IMR-90 (cell line): ENCODE measurements at regions not wholly inside any gene's neighbourhood (a gene's known extent, or its start where the extent isn't known, plus 50 kb on each side); places are given as distances from the start of the nearest gene placed in this dataset.

ENCODE experiments used
- ATAC-seq: fragments of 200-7000 bp; cut with Tn5 transposase; 2 replicates; pipeline ENCODE4 v1.9.1; 2020; ENCODE audit warnings: low read depth, mild to moderate bottlenecking, moderate library complexity
- BruUV-seq: library from RNA; stranded (reverse); fragments of 400-500 nt; replicated peaks from 2 replicates; lab custom pipeline; 2021; lab: Mats Ljungman, UMichigan
- CTCF ChIA-PET: fragments of 300-600 bp; formaldehyde crosslinking; extraction: SDS; loops from one replicate; lab custom pipeline; 2021; ENCODE audit warnings: antibody characterized with exemption; lab: Yijun Ruan, JAX
- POLR2A ChIA-PET: fragments of 300-600 bp; sonication (Branson Sonifier 250); formaldehyde crosslinking; loops from one replicate; lab custom pipeline; 2022; ENCODE audit warnings: antibody characterized with exemption; ENCODE audit not compliant: unreplicated experiment; lab: Charles Lee
- DNase-seq: peaks from one replicate; pipeline ENCODE4 v3.0.0; 2013
- H2AFZ ChIP-seq: replicated peaks from 2 replicates; pipeline ENCODE3; 2013; ENCODE audit warnings: low read length, mild to moderate bottlenecking; ENCODE audit not compliant: poor library complexity
- H2AK5ac ChIP-seq: 2 replicates; pipeline ENCODE4 v1.6.1; 2013; ENCODE audit warnings: low read depth, low read length, inconsistent platforms
- H2AK9ac ChIP-seq: replicated peaks from 2 replicates; pipeline ENCODE3; 2013; ENCODE audit warnings: mild to moderate bottlenecking, low read depth, low read length, moderate library complexity; ENCODE audit not compliant: poor library complexity
- H2BK120ac ChIP-seq: 2 replicates; pipeline ENCODE4 v1.6.1; 2013; ENCODE audit warnings: low read depth, low read length, inconsistent platforms
- H2BK15ac ChIP-seq: 3 replicates; pipeline ENCODE4 v1.6.1; 2013; ENCODE audit warnings: low read depth, low read length, inconsistent platforms
- H2BK20ac ChIP-seq: 2 replicates; pipeline ENCODE4 v1.6.1; 2013; ENCODE audit warnings: low read depth, mild to moderate bottlenecking, inconsistent platforms, low read length, moderate library complexity
- H2BK5ac ChIP-seq: 2 replicates; pipeline ENCODE4 v1.6.1; 2013; ENCODE audit warnings: mild to moderate bottlenecking, low read depth, low read length, inconsistent platforms; ENCODE audit not compliant: poor library complexity, severe bottlenecking
- H3K14ac ChIP-seq: replicated peaks from 2 replicates; pipeline ENCODE4 v1.6.1; 2013; ENCODE audit warnings: low read depth, low read length, inconsistent platforms
- H3K18ac ChIP-seq: 2 replicates; pipeline ENCODE4 v1.6.1; 2013; ENCODE audit warnings: low read depth, low read length, control low read depth
- H3K23ac ChIP-seq: 2 replicates; pipeline ENCODE4 v1.6.1; 2013; ENCODE audit warnings: low read depth, low read length, inconsistent platforms
- H3K27ac ChIP-seq: 2 replicates; pipeline ENCODE4 v1.5.1; 2013; ENCODE audit warnings: mild to moderate bottlenecking, control low read depth, low read length; ENCODE audit not compliant: insufficient read depth
- H3K27me3 ChIP-seq: 2 replicates; pipeline ENCODE4 v1.6.1; 2013; ENCODE audit warnings: low read length; ENCODE audit not compliant: control insufficient read depth, insufficient read depth
- H3K36me3 ChIP-seq: 2 replicates; pipeline ENCODE4 v1.6.1; 2013; ENCODE audit warnings: low read length, mixed read lengths; ENCODE audit not compliant: control insufficient read depth, insufficient read depth
- H3K4ac ChIP-seq: 2 replicates; pipeline ENCODE4 v1.6.1; 2013; ENCODE audit warnings: low read depth, low read length, inconsistent platforms
- H3K4me1 ChIP-seq: 2 replicates; pipeline ENCODE4 v1.6.1; 2013; ENCODE audit warnings: low read length, mixed read lengths; ENCODE audit not compliant: control insufficient read depth, insufficient read depth
- H3K4me2 ChIP-seq: 2 replicates; pipeline ENCODE4 v1.6.1; 2013; ENCODE audit warnings: low read depth, mild to moderate bottlenecking, control low read depth, low read length, moderate library complexity
- H3K4me3 ChIP-seq: 2 replicates; pipeline ENCODE4 v1.5.1; 2013; ENCODE audit warnings: low read depth, mild to moderate bottlenecking, control low read depth, low read length, moderate library complexity; ENCODE audit not compliant: insufficient read depth
- H3K56ac ChIP-seq: 2 replicates; pipeline ENCODE4 v1.6.1; 2013; ENCODE audit warnings: low read length, inconsistent platforms; ENCODE audit not compliant: insufficient read depth; ENCODE audit errors: extremely low read depth
- H3K79me1 ChIP-seq, 2 experiments: 2 replicates each; pipeline ENCODE4 v1.6.1; 2013; ENCODE audit warnings: low read length in 2 of 2, inconsistent platforms in 1 of 2, low read depth in 1 of 2
- H3K9ac ChIP-seq: 2 replicates; pipeline ENCODE4 v1.6.1; 2013; ENCODE audit warnings: low read depth, low read length, control low read depth
- H3K9me1 ChIP-seq: 2 replicates; pipeline ENCODE4 v1.6.1; 2013; ENCODE audit warnings: low read length, inconsistent platforms; ENCODE audit not compliant: insufficient read depth
- H3K9me3 ChIP-seq: 2 replicates; pipeline ENCODE4 v1.6.1; 2013; ENCODE audit warnings: low read length; ENCODE audit not compliant: control insufficient read depth, insufficient read depth
- H4K20me1 ChIP-seq: 2 replicates; pipeline ENCODE4 v1.6.1; 2013; ENCODE audit warnings: low read length, inconsistent platforms; ENCODE audit not compliant: insufficient read depth
- H4K5ac ChIP-seq: 2 replicates; pipeline ENCODE4 v1.6.1; 2013; ENCODE audit warnings: mild to moderate bottlenecking, low read depth, low read length, control low read depth
- H4K8ac ChIP-seq, 2 experiments: 2 replicates each; pipeline ENCODE4 v1.6.1; 2013; ENCODE audit warnings: low read depth in 2 of 2, low read length in 2 of 2, control low read depth in 1 of 2, inconsistent platforms in 1 of 2
- H4K91ac ChIP-seq: 2 replicates; pipeline ENCODE4 v1.6.1; 2013; ENCODE audit warnings: low read depth, low read length, inconsistent platforms; ENCODE audit not compliant: insufficient read depth
- ELK1 ChIP-seq: fragments of 150-350 bp; IDR thresholded peaks from 2 replicates; pipeline ENCODE4 v1.6.1; 2016; ENCODE audit warnings: low read depth, mild to moderate bottlenecking, low read length, moderate library complexity, borderline replicate concordance
- MAFK ChIP-seq: IDR thresholded peaks from 2 replicates; pipeline ENCODE4 v1.6.1; 2012; ENCODE audit warnings: low read depth, low read length, improper control_type of control experiment
- WGBS, 2 experiments: methylation state at CpG; one replicate each; pipeline versions ENCODE4 v1.1.5 to v1.1.7; 2013; ENCODE audit warnings: missing lambda C conversion rate in 2 of 2; ENCODE audit not compliant: insufficient read length in 1 of 2; ENCODE audit errors: extremely low coverage in 2 of 2; 5-methylcytosine and 5-hydroxymethylcytosine counted together
- dilution Hi-C: fragments of 300-500 bp; cut with HindIII; formaldehyde crosslinking; loops from one replicate; pipeline ENCODE4 v1.14.3; 2018; ENCODE audit warnings: low sequenced_read_pairs; ENCODE audit not compliant: unreplicated experiment
- in situ Hi-C: fragments of 300-500 bp; cut with MboI; formaldehyde crosslinking; loops from 3 replicates; pipeline ENCODE4 v1.14.3; 2019; ENCODE audit warnings: low sequenced_read_pairs, inconsistent platforms, mixed read lengths
- intact Hi-C: fragments of 100-400 bp; cut with micrococcal nuclease; formaldehyde crosslinking; loops from 2 replicates; pipeline ENCODE4 v1.10.0; 2022

DNA sequence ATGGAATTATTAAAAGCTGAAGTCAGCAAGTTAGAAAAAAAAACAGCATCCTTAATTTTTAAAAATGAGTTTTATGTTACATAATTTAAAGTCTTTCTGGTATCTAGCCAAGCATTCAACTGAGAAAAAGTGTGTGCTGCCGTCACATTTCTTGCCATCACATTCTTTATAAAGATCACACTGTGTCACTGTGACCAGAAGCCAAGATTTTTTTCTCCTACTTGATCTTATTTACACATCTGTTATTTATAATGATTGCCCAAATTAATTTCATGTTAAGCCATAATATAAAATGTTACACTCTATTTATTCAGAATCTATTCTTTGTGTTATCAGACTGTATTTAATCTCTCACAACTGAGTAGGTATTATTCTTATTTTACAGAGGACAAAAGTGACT, 1603.7 kb downstream of the PLA2G4A start:
- H2AFZ ChIP-seq: no peak overlapping the region
- ChIA-PET CTCF (no interaction called here), POLR2A (no interaction called here)
- in situ Hi-C loops: no loop called here
- no peak overlapping the region for H3K14ac ChIP-seq
- TF ChIP-seq MAFK: 0 out of 2 replicates have a peak, but pooled peaks have one; percentile 19
- no peak for TF ChIP-seq ELK1
- H4K20me1 ChIP-seq: no peaks in the 10 kb centered on the region
- H3K9me3 ChIP-seq: no peaks in the 10 kb centered on the region
- no peak overlapping the region for H3K18ac ChIP-seq
- H3K23ac ChIP-seq: no peak overlapping the region
- H2AK9ac ChIP-seq: no peak overlapping the region
- H2BK20ac ChIP-seq: no peak overlapping the region
- no peak overlapping the region for H2AK5ac ChIP-seq
- dilution Hi-C loops: no loop called here
- H4K8ac ChIP-seq: no peak overlapping the region
- H2BK15ac ChIP-seq: no peak overlapping the region
- no CpG with 5 or more reads among the region's 1 CpG for WGBS, 2 experiments
- H4K5ac ChIP-seq: no peak overlapping the region
- H3K9ac ChIP-seq: no peak overlapping the region
- no peaks in the 10 kb centered on the region for H3K79me1 ChIP-seq
- no peak overlapping the region for H3K56ac ChIP-seq
- no peak overlapping the region for H2BK5ac ChIP-seq
- no peak for DNase-seq
- H2BK120ac ChIP-seq: no peak overlapping the region
- no peaks in the 10 kb centered on the region for H3K27me3 ChIP-seq
- intact Hi-C loops: no loop called here
- H4K91ac ChIP-seq: no peak overlapping the region
- no peaks in the 10 kb centered on the region for H3K36me3 ChIP-seq
- H3K4me3 ChIP-seq: no peak overlapping the region
- no TSS peak for BruUV-seq
- H3K4ac ChIP-seq: no peak overlapping the region
- no peak overlapping the region for H3K27ac ChIP-seq
- no peak overlapping the region for H3K4me2 ChIP-seq
- no peak for ATAC-seq
- H3K9me1 ChIP-seq: no peaks in the 10 kb centered on the region
- H3K4me1 ChIP-seq: no peaks in the 10 kb centered on the region
